ENCODE measurements at regions not wholly inside any gene's neighbourhood (a gene's known extent, or its start where the extent isn't known, plus 50 kb on each side); places are given as distances from the start of the nearest gene placed in this dataset.
"Not testable (repeated sequence)": the region's sequence is repeated elsewhere in the genome, so short reads cannot be mapped to it uniquely, and the experiment has no call there.

DNA sequence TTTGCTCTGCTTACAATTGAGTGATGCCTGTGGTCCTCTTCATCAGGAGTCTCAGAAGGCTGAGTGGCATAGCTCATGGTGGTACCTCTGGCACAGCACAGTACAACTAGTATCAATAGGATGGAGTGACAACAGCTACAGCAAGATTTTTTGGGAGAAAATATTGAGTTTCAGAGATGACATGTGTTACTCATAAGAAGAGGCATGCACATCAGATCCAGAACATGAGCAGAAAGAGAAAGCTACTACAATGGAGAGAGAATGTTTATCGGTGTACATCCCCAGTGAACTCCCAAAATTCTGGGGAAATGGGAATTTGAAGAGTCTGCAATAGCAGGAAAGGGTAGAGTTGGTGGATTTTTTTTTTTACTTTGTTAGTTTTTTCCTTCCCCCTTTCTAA lies 130.5 kb upstream of the MB21D2 start:
- no peak for DNase-seq

DNA sequence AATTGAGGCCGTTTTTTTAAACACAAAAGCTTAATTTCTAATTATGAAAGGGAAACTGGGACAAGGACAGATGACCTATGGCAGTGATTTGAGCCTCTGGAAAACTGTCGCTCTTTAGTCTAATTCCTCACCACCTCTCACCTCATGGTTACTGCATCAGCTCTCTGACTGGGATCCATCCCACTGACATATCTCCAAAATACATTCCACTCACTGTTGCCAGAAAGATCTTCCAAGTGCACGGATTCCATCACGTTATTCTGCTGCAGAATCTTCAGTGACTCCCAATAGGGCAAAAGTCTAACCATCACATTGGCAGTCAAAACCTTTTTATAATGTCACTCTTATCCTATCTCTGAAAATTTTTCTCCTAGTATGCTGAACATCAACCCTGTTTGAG lies 132.3 kb upstream of the MB21D2 start:
- DNase-seq = no peak

- DNase-seq = no peak
These were observed 133.7 kb upstream of the MB21D2 start for GRCh38 chr3:193051314-193051713.

DNA sequence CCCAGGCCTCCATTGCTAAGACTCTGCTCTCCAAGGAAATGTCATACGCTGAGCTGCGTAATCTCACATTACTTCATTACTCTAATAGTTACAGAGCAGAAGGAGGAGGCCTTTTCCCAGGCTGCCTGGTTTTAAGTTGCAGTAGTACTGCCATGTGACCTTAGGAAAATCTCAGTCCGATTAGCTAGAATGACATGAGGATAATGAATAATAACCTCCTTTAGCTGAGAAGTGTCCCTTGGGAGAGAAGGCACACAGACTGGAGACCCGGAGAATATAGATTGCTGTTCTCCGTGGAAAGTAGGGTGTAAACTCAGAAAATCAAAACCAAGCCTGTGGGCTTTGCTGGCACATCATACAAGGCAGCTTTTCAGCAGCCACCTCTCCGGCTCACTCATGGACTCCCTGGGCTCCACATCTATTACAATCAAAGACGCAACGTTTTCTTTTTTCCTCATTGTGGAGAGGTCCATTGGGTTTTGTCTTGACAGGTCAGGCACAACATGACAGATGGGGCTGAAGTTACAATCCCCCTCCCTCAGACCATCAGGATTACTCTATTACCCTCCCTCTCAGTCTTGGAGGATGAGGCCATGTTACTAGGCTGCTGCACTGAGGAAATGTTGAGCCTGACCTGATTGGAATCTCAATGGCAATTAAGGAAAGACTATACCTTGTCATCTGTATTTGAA lies 134.8 kb upstream of the MB21D2 start:
- DNase-seq = no peak

DNA sequence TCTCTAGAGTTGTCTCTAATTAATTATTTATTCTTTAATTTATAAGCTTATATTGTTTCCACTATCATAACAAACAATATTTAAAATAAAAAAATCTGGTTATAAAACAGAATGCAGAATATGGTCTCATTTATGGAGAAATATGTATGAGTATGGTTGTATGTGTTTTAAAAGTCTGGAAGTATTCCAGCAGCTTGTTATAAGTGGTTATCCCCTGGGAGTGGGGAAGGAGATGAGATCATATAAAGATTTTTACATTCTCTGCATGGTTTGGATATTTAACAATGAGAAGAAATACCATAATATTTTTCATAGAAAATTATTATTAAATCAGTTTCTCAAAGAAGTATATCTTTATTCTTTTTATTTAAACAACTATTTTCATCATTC lies 135.4 kb upstream of the MB21D2 start:
- DNase-seq = no peak

DNA sequence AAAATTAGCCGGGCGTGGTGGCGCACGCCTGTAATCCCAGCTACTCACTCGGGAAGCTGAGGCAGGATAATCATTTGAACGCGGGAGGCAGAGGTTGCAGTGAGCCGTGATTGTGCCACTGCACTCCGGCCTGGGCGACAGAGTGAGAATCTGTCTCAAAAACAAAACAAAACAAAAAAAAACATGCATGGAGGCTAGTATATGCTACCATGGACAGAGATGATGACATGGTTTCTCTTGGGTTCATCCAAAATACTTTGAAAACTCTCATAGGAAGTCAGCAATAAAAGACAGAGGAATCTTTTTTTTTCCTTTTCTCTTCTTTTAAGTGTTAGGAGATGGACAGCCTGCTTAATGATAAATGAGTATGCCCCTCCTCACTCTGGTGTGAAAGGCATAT lies 137.7 kb upstream of the MB21D2 start:
- no peak for DNase-seq

GRCh38 chr3:193057616-193058015 lies 140.0 kb upstream of the MB21D2 start:
- DNase-seq = no peak

GRCh38 chr3:193060748-193061546 lies 143.3 kb upstream of the MB21D2 start:
- no peak for DNase-seq

DNA sequence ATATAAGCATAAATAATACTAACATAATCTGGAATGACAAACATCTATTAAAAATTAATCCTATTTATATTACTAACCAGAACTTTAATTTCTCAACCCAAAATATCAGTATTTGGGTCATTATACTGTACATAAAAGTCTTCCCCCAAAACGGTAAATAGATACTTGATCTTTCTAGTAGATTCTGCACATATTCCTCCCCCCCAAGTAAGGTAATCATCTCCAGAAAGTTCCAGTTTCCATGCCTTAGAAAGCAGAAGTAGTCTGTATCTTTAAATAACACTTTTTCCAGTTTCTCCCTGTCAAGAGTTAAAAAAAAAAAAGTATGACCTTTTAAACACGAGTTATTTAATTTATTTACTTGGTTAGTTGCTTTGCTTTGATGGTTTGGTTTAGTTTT lies 150.7 kb upstream of the MB21D2 start:
- DNase-seq = no peak

GRCh38 chr3:193069732-193070131 lies 152.1 kb upstream of the MB21D2 start:
- DNase-seq = not testable (repeated sequence)

GRCh38 chr3:193078996-193079753 lies 161.5 kb upstream of the MB21D2 start:
- no peak for DNase-seq

GRCh38 chr3:193080821-193081365 lies 160.1 kb upstream of the PLAAT1 start:
- no peak for DNase-seq

GRCh38 chr3:193085655-193086054 lies 155.4 kb upstream of the PLAAT1 start:
- DNase-seq = no peak

DNA sequence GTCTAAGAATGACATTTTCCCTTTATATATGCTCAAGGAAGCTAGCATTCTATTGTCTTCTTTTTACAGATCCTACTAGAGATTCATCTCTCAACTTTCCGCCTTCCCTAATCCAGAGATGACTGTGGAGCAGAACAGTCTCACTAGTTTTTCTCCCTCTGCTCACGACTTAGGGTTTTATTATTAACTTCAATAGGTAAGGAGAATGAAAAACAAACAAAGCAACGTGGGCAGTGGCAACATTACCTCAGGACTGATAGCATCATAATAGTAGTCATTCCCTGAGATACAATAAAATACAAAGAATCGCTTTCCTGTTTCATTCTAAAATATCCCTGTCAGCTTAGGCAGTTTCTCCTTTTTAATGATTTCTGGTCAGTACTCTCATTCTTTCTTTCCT lies 154.3 kb upstream of the PLAAT1 start:
- no peak for DNase-seq

DNA sequence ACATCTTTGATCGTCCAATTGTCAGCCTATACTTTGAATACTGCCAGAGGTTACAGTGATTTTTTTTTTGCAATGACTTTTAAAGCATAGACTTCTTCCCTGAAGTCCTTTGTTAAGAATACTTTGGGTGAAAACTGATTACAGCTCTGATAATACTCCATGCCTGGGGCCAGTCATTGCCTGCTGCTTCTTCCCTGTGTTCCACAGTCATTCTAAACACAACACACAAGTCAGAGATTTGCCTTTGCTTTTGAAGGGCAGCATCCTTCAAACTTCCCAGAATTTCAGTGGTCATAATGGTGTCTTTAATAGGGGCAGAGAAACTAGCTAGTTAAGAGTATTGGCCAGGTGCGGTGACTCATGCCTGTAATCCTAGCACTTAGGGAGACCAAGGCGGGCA lies 153.7 kb upstream of the PLAAT1 start:
- DNase-seq = no peak

- no peak for DNase-seq
These were observed 145.7 kb upstream of the PLAAT1 start for GRCh38 chr3:193095366-193095765.

GRCh38 chr3:193096076-193096475 lies 144.9 kb upstream of the PLAAT1 start:
- DNase-seq = no peak

GRCh38 chr3:193114431-193115340 lies 126.3 kb upstream of the PLAAT1 start:
- no peak for DNase-seq

GRCh38 chr3:193116871-193117270 lies 124.2 kb upstream of the PLAAT1 start:
- no peak for DNase-seq

DNA sequence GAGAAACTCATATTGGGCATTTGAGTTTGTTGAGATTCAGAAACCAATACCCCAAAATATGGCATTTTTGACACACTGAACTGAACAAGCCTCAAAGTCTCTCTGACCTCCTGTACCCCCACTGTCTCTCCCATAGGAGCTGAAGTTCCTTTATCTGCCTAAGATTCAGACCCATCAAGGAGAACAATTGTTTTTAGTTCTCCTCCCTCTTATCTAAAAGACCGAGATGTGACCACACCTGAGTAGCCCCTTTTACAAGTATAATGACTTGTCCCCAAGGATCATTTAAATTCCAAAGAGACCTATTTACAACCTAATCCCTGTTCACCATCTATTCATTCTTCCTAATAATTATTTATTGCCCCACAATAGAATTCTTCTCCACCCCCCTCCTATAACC lies 122.1 kb upstream of the PLAAT1 start:
- DNase-seq = no peak

DNA sequence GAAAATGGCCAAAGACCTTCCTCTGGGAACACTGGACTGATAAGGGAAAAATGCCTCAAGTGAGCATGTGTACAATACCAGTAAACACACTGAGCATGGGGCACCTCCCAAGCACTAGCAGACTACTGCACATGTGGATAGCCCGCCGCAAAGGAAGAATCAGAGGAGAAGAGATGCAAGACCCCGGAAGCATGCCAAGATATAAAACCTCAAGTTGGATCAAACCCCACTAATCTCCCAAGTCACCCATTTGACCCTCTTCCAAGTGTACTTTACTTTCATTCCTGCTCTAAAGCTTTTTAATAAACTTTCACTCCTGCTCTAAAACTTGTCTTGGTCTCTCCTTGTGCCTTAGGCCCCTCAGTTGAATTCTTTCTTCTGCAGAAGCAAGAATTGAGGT lies 121.1 kb upstream of the PLAAT1 start:
- no peak for DNase-seq

DNA sequence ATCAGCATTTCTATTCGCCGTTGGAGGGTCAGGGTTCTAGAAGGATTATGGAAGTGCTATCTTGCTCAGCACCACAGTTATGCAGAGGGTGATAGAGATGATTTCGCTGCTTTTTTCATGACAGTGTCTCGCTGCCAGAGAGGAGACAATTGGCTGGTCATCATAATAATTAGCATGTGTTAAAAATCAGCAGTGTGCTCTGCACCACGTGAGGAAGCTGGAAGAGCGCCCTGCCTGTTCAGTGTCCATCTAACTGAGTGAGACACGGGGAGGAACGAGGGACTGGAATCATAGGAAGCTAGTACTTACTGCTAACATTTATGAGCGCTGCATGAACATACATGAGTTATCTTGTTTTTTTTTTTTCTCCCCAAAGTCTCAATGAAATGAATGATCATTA lies 116.2 kb upstream of the PLAAT1 start:
- no peak for DNase-seq

DNA sequence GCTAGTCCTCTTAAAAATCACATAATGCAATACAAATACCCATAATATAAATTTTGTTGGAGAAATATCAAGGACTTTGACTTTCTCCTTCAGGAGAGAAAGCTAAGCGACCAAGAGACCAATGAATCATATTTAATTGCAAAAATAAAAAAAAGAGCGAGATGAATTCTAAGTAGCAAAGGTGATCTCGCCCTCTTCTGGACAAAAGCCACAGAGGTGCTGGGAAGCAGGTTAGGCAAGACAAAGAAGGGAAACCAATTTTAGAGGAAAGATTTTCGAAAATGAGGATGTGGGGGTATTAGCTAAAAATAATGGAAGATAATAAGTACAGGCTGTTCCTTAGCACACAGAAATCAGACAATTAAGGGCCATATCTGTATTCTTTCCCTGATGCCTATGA lies 111.4 kb upstream of the PLAAT1 start:
- no peak for DNase-seq
